HCT116 (cell line): ENCODE measurements at regions not wholly inside any gene's neighbourhood (a gene's known extent, or its start where the extent isn't known, plus 50 kb on each side); places are given as distances from the start of the nearest gene placed in this dataset.

Experiments used
- ATAC-seq: fragments of 200-7000 bp; cut with Tn5 transposase; 2 replicates; pipeline ENCODE4 v1.9.1; 2020; ENCODE audit warnings: mild to moderate bottlenecking, moderate library complexity
- BruUV-seq: library from RNA; stranded (reverse); fragments of 400-500 nt; replicated peaks from 2 replicates; lab custom pipeline; 2021; lab: Mats Ljungman, UMichigan
- CTCF ChIA-PET: fragments of 300-600 bp; sonication (Branson Sonifier 250); formaldehyde crosslinking; loops from one replicate; lab custom pipeline; 2021; ENCODE audit warnings: antibody characterized with exemption; lab: Charles Lee
- POLR2A ChIA-PET: fragments of 300-600, 350-600 bp; sonication (Branson Sonifier 250); formaldehyde crosslinking; loops from one replicate; lab custom pipeline; 2021; ENCODE audit warnings: antibody characterized with exemption; lab: Charles Lee
- RAD21 ChIA-PET, 2 experiments: fragments of 300-600 bp; sonication (Branson Sonifier 250); formaldehyde crosslinking; loops; one replicate each; lab custom pipeline; 2023; ENCODE audit warnings: low total read pairs in 2 of 2; ENCODE audit not compliant: uncharacterized antibody in 2 of 2, unreplicated experiment in 2 of 2, low non-redundant PET in 1 of 2; lab: Charles Lee
- DNase-seq: peaks from one replicate; pipeline ENCODE4 v3.0.0-alpha.2; 2010; ENCODE audit warnings: low read depth, low spot score
- H2AFZ ChIP-seq: fragments of 200-600 bp; shearing (Covaris generic), sonication (generic); 2 replicates; pipeline ENCODE4 v1.6.1; 2017; ENCODE audit warnings: low read depth, mixed run types, mixed read lengths, antibody characterized with exemption, low read length; ENCODE audit not compliant: poor library complexity, severe bottlenecking
- H3K27ac ChIP-seq: 2 replicates; pipeline ENCODE4 v1.5.1; 2012; ENCODE audit warnings: low read depth, low read length
- H3K27me3 ChIP-seq: fragments of 200-600 bp; sonication (generic); 2 replicates; pipeline ENCODE4 v1.6.1; 2016; ENCODE audit warnings: mixed run types, low read length, mixed read lengths; ENCODE audit not compliant: insufficient read depth
- H3K36me3 ChIP-seq, 2 experiments: fragments of 200-500 bp in 1 of 2; fragments of 200-600 bp in 1 of 2; sonication (Bioruptor generic) in 1 of 2; sonication (generic) in 1 of 2; 2 replicates each; pipeline versions ENCODE4 v1.5.1 to v1.6.1; 2014 to 2016; ENCODE audit warnings: low read length in 2 of 2, inconsistent platforms in 1 of 2, mixed read lengths in 1 of 2, mixed run types in 1 of 2; ENCODE audit not compliant: insufficient read depth in 2 of 2, control insufficient read depth in 1 of 2
- H3K4me1 ChIP-seq, 2 experiments: fragments of 200-600 bp in 1 of 2; sonication (generic) in 1 of 2; 2 replicates each; pipeline versions ENCODE4 v1.5.1 to v1.6.1; 2012 to 2017; ENCODE audit warnings: low read length in 2 of 2, inconsistent platforms in 1 of 2, mild to moderate bottlenecking in 1 of 2, mixed read lengths in 1 of 2, mixed run types in 1 of 2, moderate library complexity in 1 of 2; ENCODE audit not compliant: insufficient read depth in 2 of 2, control insufficient read depth in 1 of 2
- H3K4me2 ChIP-seq: fragments of 200-600 bp; sonication (generic); 2 replicates; pipeline ENCODE4 v1.6.1; 2017; ENCODE audit warnings: mixed run types, low read length, mixed read lengths
- H3K4me3 ChIP-seq, 2 experiments: fragments of 200-600 bp in 1 of 2; sonication (generic) in 1 of 2; replicated peaks in 1 of 2; 2 replicates each; pipeline ENCODE4 v1.5.1; 2011 to 2016; ENCODE audit warnings: low read length in 2 of 2, control low read depth in 1 of 2, low read depth in 1 of 2, mild to moderate bottlenecking in 1 of 2, mixed read lengths in 1 of 2, mixed run types in 1 of 2
- H3K79me2 ChIP-seq: fragments of 200-600 bp; sonication (generic); 2 replicates; pipeline ENCODE4 v1.6.1; 2017; ENCODE audit warnings: mild to moderate bottlenecking, mixed run types, low read length, moderate library complexity, mixed read lengths; ENCODE audit not compliant: insufficient read depth
- H3K9ac ChIP-seq: fragments of 200-600 bp; sonication (generic); 2 replicates; pipeline ENCODE4 v1.6.1; 2016; ENCODE audit warnings: low read length, mixed read lengths
- H3K9me2 ChIP-seq: fragments of 200-600 bp; sonication (generic), shearing (Covaris generic); 2 replicates; pipeline ENCODE4 v1.6.1; 2017; ENCODE audit warnings: mixed run types, mild to moderate bottlenecking, moderate library complexity; ENCODE audit not compliant: insufficient read depth
- H3K9me3 ChIP-seq, 2 experiments: fragments of 200-500 bp in 1 of 2; fragments of 200-600 bp in 1 of 2; sonication (Bioruptor generic) in 1 of 2; sonication (generic) in 1 of 2; 2 replicates each; pipeline ENCODE4 v1.6.1; 2014 to 2017; ENCODE audit warnings: low read length in 2 of 2, mixed read lengths in 2 of 2, inconsistent platforms in 1 of 2, low read depth in 1 of 2, mild to moderate bottlenecking in 1 of 2, mixed run types in 1 of 2, moderate library complexity in 1 of 2; ENCODE audit not compliant: control insufficient read depth in 1 of 2, insufficient read depth in 1 of 2
- H4K20me1 ChIP-seq: fragments of 200-600 bp; sonication (generic), shearing (Covaris generic); 2 replicates; pipeline ENCODE4 v1.6.1; 2017; ENCODE audit warnings: mixed run types, mild to moderate bottlenecking, moderate library complexity; ENCODE audit not compliant: insufficient read depth
- CBX3 ChIP-seq: IDR thresholded peaks from 2 replicates; pipeline ENCODE4 v1.6.1; 2012; ENCODE audit warnings: low read depth
- EGR1 ChIP-seq: IDR thresholded peaks from 2 replicates; pipeline ENCODE4 v1.6.1; 2012; ENCODE audit warnings: low read depth
- ELF1 ChIP-seq: IDR thresholded peaks from 2 replicates; pipeline ENCODE4 v1.6.1; 2012; ENCODE audit warnings: low read depth, borderline replicate concordance
- EZH2phosphoT487 ChIP-seq: fragments of 200-600 bp; IDR thresholded peaks from 2 replicates; pipeline ENCODE4 v1.6.1; 2018; ENCODE audit warnings: antibody characterized with exemption, borderline replicate concordance
- SP1 ChIP-seq: IDR thresholded peaks from 2 replicates; pipeline ENCODE4 v1.6.1; 2012; ENCODE audit warnings: low read depth
- ZNF274 ChIP-seq: fragments of 200-500 bp; sonication (Bioruptor generic); IDR thresholded peaks from 2 replicates; pipeline ENCODE4 v1.6.1; 2014; ENCODE audit warnings: mild to moderate bottlenecking, low read depth, low read length, inconsistent platforms
- intact Hi-C: fragments of 100-400 bp; cut with micrococcal nuclease; formaldehyde crosslinking; loops from 2 replicates; pipeline ENCODE4 v1.10.0; 2022
- TF ChIP-seq, protein P1 (sequence below), 3 experiments: fragments of 200-600 bp in 1 of 3; sonication (generic) in 1 of 3; IDR thresholded peaks in 2 of 3; conservative IDR thresholded peaks in 1 of 3; 2 replicates each; pipeline ENCODE4 v1.5.1; 2012 to 2017; ENCODE audit warnings: low read depth in 2 of 3, low read length in 2 of 3, antibody characterized with exemption in 1 of 3, borderline replicate concordance in 1 of 3, control low read depth in 1 of 3, mild to moderate bottlenecking in 1 of 3, mixed read lengths in 1 of 3, mixed run types in 1 of 3, moderate library complexity in 1 of 3; ENCODE audit not compliant: insufficient read depth in 1 of 3
- TF ChIP-seq, protein P2 (sequence below): IDR thresholded peaks from 2 replicates; pipeline ENCODE4 v1.6.1; 2012

DNA sequence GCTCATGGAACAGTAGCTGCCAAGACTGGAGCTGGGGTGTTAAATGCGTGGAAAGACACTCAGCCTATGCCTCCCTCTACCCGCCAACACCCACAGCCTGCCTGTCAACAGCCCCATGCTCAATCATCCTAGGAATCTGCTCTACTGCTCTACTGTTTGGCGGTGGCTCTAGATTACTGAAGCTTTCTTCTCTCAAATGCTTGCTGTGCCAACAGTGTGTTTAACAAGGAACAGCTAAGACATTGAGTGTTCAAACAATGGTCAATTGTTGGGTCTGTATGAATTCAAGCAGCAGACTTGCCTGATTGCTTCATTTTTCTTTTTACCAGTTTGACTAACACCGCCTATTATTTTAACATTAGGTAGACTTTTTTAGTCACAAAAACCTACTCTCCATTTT, 258.6 kb downstream of the SOD2 start:
- Histone ChIP-seq H3K79me2 (no peaks in the 10 kb centered on the region), H3K4me1 (no peaks in the 10 kb centered on the region), H3K9me2 (no peaks in the 10 kb centered on the region), H3K4me2 (no peak overlapping the region), H3K9me3 (peaks cover 8 to 9% of the 10 kb centered on the region in 2 experiments; a peak in 2 of 4 replicates), H3K27ac (no peak overlapping the region), H3K4me3 (no peak overlapping the region), H4K20me1 (no peaks in the 10 kb centered on the region), H3K27me3 (peaks cover 36% of the 10 kb centered on the region), H3K36me3 (no peaks in the 10 kb centered on the region), H3K9ac (no peak overlapping the region), H2AFZ (no peak overlapping the region)
- ChIA-PET CTCF (no interaction called here), POLR2A (no interaction called here), RAD21 (no interaction called here)
- no peak for DNase-seq
- intact Hi-C loops = no loop called here
- TF ChIP-seq, protein P1, sequence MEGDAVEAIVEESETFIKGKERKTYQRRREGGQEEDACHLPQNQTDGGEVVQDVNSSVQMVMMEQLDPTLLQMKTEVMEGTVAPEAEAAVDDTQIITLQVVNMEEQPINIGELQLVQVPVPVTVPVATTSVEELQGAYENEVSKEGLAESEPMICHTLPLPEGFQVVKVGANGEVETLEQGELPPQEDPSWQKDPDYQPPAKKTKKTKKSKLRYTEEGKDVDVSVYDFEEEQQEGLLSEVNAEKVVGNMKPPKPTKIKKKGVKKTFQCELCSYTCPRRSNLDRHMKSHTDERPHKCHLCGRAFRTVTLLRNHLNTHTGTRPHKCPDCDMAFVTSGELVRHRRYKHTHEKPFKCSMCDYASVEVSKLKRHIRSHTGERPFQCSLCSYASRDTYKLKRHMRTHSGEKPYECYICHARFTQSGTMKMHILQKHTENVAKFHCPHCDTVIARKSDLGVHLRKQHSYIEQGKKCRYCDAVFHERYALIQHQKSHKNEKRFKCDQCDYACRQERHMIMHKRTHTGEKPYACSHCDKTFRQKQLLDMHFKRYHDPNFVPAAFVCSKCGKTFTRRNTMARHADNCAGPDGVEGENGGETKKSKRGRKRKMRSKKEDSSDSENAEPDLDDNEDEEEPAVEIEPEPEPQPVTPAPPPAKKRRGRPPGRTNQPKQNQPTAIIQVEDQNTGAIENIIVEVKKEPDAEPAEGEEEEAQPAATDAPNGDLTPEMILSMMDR (IDR thresholded peaks at IDR 0.05 in 2 of 3, conservative IDR thresholded peaks at IDR 0.05 in 1 of 3; ENCODE audit: borderline replicate concordance in 1 of 3, insufficient read depth in 1 of 3, low read depth in 2 of 3, low read length in 2 of 3) = no peak
- TF ChIP-seq EGR1 (no peak), ZNF274 (no peak), CBX3 (no peak), ELF1 (no peak), SP1 (no peak)
- TF ChIP-seq, protein P2, sequence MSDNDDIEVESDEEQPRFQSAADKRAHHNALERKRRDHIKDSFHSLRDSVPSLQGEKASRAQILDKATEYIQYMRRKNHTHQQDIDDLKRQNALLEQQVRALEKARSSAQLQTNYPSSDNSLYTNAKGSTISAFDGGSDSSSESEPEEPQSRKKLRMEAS = no peak
- no TSS peak for BruUV-seq
- ATAC-seq = no peak

DNA sequence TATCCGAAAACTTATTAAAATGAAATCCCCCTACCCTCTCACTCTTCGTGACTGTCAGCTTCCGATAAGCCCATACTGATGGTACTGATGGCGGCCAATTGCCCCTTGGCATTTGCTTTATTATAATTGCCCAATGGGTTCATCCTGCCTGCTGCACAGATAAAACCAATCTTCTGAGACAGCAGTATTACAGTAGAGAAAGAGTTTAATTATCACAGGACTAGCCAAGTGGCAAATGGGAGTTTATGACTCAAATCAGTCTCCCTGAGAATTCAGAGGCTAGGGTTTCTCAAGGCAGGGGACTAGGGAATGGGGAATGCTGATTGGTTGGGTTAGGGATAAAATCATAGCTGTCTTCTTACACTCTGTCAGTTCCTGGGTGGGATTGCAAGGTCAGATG, 259.5 kb downstream of the SOD2 start:
- no TSS peak for BruUV-seq

More for the DNA sequence above, 259.5 kb downstream of the SOD2 start:
- no peaks in the 10 kb centered on the region for H4K20me1 ChIP-seq
- H3K4me1 ChIP-seq = no peaks in the 10 kb centered on the region
- ATAC-seq (no peak), DNase-seq (no peak)
- H3K9me2 ChIP-seq = no peaks in the 10 kb centered on the region
- H3K27me3 ChIP-seq = peaks cover 36% of the 10 kb centered on the region
- H3K27ac ChIP-seq = no peak overlapping the region
- H3K9me3 ChIP-seq = peaks cover 8 to 9% of the 10 kb centered on the region in 2 experiments; a peak in 2 of 4 replicates
- H3K4me2 ChIP-seq = no peak overlapping the region
- POLR2A ChIA-PET = no interaction called here
- H3K4me3 ChIP-seq = no peak overlapping the region
- TF ChIP-seq CBX3 = peak; percentile 37; the same call in 1 of the 2 replicates
- TF ChIP-seq EZH2phosphoT487 = no peak
- intact Hi-C loops = no loop called here
- no peaks in the 10 kb centered on the region for H3K79me2 ChIP-seq
- RAD21 ChIA-PET = no interaction called here
- no peak overlapping the region for H2AFZ ChIP-seq
- H3K9ac ChIP-seq = no peak overlapping the region
- no peaks in the 10 kb centered on the region for H3K36me3 ChIP-seq
- CTCF ChIA-PET = no interaction called here
